ENCODE measurements at regions not wholly inside any gene's neighbourhood (a gene's known extent, or its start where the extent isn't known, plus 50 kb on each side); places are given as distances from the start of the nearest gene placed in this dataset.

DNA sequence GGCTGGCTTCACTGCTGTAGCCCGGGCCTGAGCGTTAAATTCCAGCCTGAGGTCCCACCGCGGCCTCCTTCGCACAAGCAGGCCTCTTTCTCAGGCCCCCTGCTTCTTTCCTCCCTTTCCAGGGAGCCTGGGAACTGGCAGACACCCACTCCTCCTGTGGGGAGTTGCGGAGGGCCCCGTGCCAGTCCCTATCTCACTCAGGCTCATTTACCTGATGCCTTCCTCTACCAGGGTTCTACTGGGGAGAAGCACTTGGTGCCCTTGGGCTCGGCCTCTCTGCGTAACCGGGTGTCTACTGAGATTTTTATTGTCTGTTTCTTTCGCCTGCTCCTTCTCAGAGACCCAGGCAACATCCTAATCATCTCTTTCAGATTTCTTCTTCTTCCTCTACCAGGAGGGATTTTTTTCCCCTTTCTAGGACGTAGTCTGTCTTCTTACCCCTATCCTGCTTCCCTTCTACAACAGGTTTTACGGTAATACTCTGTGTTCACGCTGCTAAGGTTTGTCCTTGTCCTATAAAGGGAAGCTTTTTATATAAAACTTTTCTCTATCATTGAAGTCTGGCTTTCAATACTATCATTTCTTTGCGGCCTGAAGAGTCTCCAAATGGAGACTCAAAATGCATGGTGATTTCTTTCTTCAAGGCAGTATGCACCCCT lies 135.4 kb upstream of the GPR12 start:
- TF ChIP-seq NFIC (IDR thresholded peaks at IDR 0.05) (no peak), RAD21 (IDR thresholded peaks at IDR 0.05; ENCODE audit: low read depth) (no peak), EGR1 (IDR thresholded peaks at IDR 0.05) (no peak), CEBPB (IDR thresholded peaks at IDR 0.05) (no peak)

DNA sequence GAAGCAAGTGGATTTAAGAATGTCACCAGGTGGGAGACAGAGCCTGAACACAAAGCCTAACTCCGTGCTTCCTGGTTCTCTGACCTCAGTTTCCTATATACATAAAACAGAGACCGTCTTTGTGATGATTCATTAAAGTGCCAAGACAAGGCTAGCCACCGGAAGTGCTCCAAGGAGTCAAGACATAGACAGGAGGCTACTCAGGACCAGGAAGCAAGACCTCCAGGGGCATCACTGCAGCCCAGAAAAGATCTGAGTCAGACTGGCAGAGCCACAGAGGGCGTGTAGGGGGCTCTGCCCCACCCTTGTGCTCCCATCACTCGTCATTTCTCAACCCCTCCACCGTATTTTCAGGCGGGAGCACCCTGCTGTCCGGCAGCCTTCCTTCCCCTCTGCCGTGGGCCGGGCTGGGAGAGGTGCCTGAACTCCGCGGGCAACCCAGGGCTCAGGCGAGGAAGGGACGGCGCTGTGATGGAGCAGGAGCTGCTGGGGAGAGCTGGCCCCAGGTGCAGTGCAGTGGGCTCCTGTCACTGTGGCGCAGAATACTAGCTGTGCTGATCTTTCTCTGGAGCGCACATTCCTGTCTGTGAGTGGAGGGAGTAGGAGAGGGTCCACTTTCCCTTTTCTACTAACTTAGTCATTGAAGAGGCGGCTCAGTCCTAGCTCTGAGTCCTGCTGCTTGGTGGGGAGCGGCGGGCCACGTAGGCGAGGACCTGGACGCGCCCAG lies 134.7 kb upstream of the GPR12 start:
- TF ChIP-seq FOXM1 (IDR thresholded peaks at IDR 0.05; ENCODE audit: borderline replicate concordance, low read depth): no peak
- no peak for TF ChIP-seq RAD21 (IDR thresholded peaks at IDR 0.05; ENCODE audit: low read depth)
- TF ChIP-seq NFIC (IDR thresholded peaks at IDR 0.05): no peak
- TF ChIP-seq, protein P1, sequence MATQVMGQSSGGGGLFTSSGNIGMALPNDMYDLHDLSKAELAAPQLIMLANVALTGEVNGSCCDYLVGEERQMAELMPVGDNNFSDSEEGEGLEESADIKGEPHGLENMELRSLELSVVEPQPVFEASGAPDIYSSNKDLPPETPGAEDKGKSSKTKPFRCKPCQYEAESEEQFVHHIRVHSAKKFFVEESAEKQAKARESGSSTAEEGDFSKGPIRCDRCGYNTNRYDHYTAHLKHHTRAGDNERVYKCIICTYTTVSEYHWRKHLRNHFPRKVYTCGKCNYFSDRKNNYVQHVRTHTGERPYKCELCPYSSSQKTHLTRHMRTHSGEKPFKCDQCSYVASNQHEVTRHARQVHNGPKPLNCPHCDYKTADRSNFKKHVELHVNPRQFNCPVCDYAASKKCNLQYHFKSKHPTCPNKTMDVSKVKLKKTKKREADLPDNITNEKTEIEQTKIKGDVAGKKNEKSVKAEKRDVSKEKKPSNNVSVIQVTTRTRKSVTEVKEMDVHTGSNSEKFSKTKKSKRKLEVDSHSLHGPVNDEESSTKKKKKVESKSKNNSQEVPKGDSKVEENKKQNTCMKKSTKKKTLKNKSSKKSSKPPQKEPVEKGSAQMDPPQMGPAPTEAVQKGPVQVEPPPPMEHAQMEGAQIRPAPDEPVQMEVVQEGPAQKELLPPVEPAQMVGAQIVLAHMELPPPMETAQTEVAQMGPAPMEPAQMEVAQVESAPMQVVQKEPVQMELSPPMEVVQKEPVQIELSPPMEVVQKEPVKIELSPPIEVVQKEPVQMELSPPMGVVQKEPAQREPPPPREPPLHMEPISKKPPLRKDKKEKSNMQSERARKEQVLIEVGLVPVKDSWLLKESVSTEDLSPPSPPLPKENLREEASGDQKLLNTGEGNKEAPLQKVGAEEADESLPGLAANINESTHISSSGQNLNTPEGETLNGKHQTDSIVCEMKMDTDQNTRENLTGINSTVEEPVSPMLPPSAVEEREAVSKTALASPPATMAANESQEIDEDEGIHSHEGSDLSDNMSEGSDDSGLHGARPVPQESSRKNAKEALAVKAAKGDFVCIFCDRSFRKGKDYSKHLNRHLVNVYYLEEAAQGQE (IDR thresholded peaks at IDR 0.05; ENCODE audit: low read depth): no peak
- no peak for TF ChIP-seq TCF12 (IDR thresholded peaks at IDR 0.05; ENCODE audit: low read depth)
- TF ChIP-seq, protein P2, sequence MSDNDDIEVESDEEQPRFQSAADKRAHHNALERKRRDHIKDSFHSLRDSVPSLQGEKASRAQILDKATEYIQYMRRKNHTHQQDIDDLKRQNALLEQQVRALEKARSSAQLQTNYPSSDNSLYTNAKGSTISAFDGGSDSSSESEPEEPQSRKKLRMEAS (IDR thresholded peaks at IDR 0.05): no peak
- TF ChIP-seq ZBTB7A (IDR thresholded peaks at IDR 0.05; ENCODE audit: low read depth): no peak
- TF ChIP-seq CREB1 (IDR thresholded peaks at IDR 0.05; ENCODE audit: low read depth): no peak
- TF ChIP-seq EP300 (IDR thresholded peaks at IDR 0.05; ENCODE audit: borderline replicate concordance): no peak
- TF ChIP-seq EGR1 (IDR thresholded peaks at IDR 0.05): no peak
- no peak for TF ChIP-seq TAF1 (IDR thresholded peaks at IDR 0.05; ENCODE audit: low read depth)
- TF ChIP-seq, protein P3, sequence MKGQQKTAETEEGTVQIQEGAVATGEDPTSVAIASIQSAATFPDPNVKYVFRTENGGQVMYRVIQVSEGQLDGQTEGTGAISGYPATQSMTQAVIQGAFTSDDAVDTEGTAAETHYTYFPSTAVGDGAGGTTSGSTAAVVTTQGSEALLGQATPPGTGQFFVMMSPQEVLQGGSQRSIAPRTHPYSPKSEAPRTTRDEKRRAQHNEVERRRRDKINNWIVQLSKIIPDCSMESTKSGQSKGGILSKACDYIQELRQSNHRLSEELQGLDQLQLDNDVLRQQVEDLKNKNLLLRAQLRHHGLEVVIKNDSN (IDR thresholded peaks at IDR 0.05): no peak
- TF ChIP-seq CEBPB (IDR thresholded peaks at IDR 0.05): no peak
- TF ChIP-seq TEAD4 (IDR thresholded peaks at IDR 0.05): no peak
- TF ChIP-seq YY1 (IDR thresholded peaks at IDR 0.05; ENCODE audit: low read depth): no peak

DNA sequence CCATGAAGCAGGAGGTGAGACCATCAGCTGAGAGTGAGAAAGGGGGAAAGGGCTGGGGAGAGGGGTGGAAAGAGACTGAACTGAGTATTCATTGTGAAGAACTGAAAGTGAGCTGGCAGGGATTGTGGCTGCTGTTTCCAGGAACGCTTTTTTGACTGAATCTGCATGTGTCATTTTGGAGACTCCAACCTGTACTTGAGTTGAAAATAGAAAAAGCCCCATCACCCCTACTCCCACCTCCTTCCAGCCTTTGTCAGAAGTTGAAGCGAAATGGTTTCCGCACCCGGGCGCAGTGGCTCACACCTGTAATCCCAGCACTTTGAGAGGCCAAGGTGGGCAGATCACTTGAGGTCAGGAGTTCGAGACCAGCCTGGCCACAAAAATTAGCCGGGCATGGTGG lies 128.0 kb upstream of the GPR12 start:
- no peak for TF ChIP-seq EP300 (IDR thresholded peaks at IDR 0.05; ENCODE audit: borderline replicate concordance)
- TF ChIP-seq YY1 (IDR thresholded peaks at IDR 0.05; ENCODE audit: low read depth): no peak
- no peak for TF ChIP-seq TCF12 (IDR thresholded peaks at IDR 0.05; ENCODE audit: low read depth)
- TF ChIP-seq, protein P3 (IDR thresholded peaks at IDR 0.05): no peak
- TF ChIP-seq CEBPB (IDR thresholded peaks at IDR 0.05): no peak
- TF ChIP-seq CREB1 (IDR thresholded peaks at IDR 0.05; ENCODE audit: low read depth): no peak
- no peak for TF ChIP-seq TAF1 (IDR thresholded peaks at IDR 0.05; ENCODE audit: low read depth)
- TF ChIP-seq RAD21 (IDR thresholded peaks at IDR 0.05; ENCODE audit: low read depth): no peak
- TF ChIP-seq EGR1 (IDR thresholded peaks at IDR 0.05): no peak
- TF ChIP-seq, protein P1 (IDR thresholded peaks at IDR 0.05; ENCODE audit: low read depth): no peak
- TF ChIP-seq, protein P2 (IDR thresholded peaks at IDR 0.05): no peak
- no peak for TF ChIP-seq NFIC (IDR thresholded peaks at IDR 0.05)
- no peak for TF ChIP-seq TEAD4 (IDR thresholded peaks at IDR 0.05)
- TF ChIP-seq ZBTB7A (IDR thresholded peaks at IDR 0.05; ENCODE audit: low read depth): no peak
- no peak for TF ChIP-seq FOXM1 (IDR thresholded peaks at IDR 0.05; ENCODE audit: borderline replicate concordance, low read depth)

DNA sequence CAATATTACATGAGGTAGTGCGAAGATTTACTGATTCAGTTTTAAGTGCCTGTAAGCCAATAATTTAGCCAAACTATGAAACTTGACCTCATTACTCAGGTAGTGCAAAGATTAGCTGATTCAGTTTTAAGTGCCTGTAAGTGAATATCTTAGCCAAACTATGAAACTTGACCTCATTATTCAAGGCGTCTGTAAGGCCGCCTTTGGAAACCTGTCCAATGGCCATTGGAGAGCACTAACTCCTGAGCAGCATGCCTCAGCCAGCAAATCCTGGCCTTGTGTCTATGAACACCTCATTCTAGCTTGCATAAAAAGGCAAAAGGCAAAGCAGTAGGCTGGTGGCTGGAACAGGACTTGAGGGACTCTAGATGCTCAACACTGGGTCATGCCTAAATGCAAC lies 127.0 kb upstream of the GPR12 start:
- no peak for TF ChIP-seq TAF1 (IDR thresholded peaks at IDR 0.05; ENCODE audit: low read depth)
- TF ChIP-seq, protein P1 (IDR thresholded peaks at IDR 0.05; ENCODE audit: low read depth): no peak
